Keratinocyte (primary cell): ENCODE measurements at regions not wholly inside any gene's neighbourhood (a gene's known extent, or its start where the extent isn't known, plus 50 kb on each side); places are given as distances from the start of the nearest gene placed in this dataset.

Source experiments
- EZH2 ChIP-seq: IDR thresholded peaks from one replicate; pipeline ENCODE4 v1.6.1; 2012; ENCODE audit warnings: inconsistent platforms, mild to moderate bottlenecking, low read length, moderate library complexity
- TF ChIP-seq, protein P1 (sequence below), 3 experiments: IDR thresholded peaks in 1 of 3; conservative IDR thresholded peaks in 1 of 3; optimal IDR thresholded peaks in 1 of 3; 2 replicates in 2 of 3; 3 replicates in 1 of 3; pipeline versions ENCODE3 to v1.5.1; 2011; ENCODE audit warnings: low read length in 3 of 3, mild to moderate bottlenecking in 3 of 3, moderate library complexity in 2 of 3, control low read depth in 1 of 3, inconsistent platforms in 1 of 3; ENCODE audit not compliant: insufficient read depth in 2 of 3; ENCODE audit errors: extremely low read depth in 1 of 3

DNA sequence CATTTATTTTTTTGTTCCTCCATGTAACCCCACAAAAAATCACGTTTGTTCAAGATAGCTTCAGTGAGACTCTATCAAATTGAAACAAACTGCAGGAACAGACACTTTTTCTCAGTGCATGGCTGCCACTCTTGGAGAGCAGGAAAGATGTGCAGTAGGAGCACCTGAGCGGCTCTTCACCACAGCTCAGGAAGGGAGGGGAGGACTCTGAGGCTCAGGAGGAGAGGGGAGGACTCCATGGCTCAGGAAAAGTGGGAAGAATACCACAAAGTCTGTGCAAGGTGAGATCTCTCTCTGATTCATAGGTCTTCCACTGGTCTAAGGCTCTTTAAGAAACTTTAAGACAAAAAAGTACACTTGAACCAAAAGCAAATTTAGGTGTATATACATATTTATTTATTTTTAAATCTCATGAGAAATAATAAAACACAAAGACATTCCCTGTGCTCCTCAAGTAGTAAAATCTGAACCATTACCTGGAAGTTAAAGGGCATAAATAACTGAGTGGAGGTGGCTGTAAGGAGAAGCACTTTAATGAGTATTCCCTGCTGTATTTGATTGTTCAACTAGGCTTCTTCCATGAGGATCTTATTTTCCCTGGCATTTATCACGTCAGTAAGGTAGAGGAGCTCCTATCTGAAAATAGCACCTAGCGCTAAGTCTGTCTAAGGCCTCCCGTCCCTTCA lies 69.2 kb upstream of the CCN6 start:
- TF ChIP-seq, protein P1, sequence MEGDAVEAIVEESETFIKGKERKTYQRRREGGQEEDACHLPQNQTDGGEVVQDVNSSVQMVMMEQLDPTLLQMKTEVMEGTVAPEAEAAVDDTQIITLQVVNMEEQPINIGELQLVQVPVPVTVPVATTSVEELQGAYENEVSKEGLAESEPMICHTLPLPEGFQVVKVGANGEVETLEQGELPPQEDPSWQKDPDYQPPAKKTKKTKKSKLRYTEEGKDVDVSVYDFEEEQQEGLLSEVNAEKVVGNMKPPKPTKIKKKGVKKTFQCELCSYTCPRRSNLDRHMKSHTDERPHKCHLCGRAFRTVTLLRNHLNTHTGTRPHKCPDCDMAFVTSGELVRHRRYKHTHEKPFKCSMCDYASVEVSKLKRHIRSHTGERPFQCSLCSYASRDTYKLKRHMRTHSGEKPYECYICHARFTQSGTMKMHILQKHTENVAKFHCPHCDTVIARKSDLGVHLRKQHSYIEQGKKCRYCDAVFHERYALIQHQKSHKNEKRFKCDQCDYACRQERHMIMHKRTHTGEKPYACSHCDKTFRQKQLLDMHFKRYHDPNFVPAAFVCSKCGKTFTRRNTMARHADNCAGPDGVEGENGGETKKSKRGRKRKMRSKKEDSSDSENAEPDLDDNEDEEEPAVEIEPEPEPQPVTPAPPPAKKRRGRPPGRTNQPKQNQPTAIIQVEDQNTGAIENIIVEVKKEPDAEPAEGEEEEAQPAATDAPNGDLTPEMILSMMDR (optimal IDR thresholded peaks at IDR 0.05 in 1 of 3, IDR thresholded peaks at IDR 0.05 in 1 of 3, conservative IDR thresholded peaks at IDR 0.05 in 1 of 3; ENCODE audit: extremely low read depth in 1 of 3, insufficient read depth in 2 of 3, low read length in 3 of 3): no peak
- no peak for TF ChIP-seq EZH2
